Hindlimb muscle (tissue), 1 donor: ENCODE measurements at regions not wholly inside any gene's neighbourhood (a gene's known extent, or its start where the extent isn't known, plus 50 kb on each side); places are given as distances from the start of the nearest gene placed in this dataset.

Experiments used
- DNase-seq: peaks from one replicate; pipeline ENCODE4 v3.0.0-alpha.2; 2013

DNA sequence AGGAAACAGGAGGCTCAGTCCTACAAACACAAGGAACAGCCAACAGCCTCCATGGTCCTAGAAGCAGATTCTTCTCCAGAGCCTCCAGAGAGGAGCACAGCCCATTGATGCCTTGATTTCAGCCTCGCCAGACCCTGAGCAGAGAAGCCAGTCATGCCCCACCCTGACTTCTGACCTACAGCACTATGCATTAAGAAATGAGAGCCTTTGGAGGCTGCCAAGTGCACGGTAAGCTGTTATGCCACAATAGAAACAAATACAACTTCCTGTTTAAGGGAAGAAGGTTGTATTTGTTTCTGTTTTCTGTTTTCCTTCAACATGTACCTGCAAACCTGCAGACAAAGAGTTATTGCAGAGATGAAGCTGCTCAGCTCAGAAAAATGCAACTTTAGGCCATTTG lies 181.3 kb upstream of the AGAP1 start:
- no peak for DNase-seq

DNA sequence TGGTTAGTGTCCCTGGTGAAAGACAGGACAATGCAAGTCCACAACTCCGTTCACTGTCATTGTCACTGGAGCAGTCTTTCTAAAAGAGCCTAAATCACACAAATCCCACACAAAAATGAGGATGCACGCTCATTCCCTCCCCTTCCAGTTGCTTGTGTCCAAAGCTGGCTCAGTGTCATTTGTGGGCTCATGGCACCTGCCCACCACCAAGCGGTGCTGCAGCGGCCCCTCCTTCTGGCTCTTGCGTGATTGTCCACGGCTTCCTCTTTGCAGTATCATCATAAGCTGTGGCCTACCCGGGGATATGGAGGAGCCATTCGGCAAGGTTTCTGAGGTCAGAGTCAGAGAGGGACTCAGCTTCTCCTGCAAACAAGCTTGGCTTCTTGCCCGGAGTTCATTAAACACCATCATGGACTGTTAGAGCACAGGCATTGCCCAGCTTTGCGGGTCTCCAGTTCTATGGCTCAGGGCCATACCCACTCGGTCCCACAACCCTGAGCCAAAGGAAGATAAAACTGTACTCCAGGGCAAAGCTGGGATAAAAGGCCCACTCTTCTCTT lies 179.4 kb upstream of the AGAP1 start:
- DNase-seq: no peak

GRCh38 chr2:235319095-235319494 lies 174.7 kb upstream of the AGAP1 start:
- no peak for DNase-seq

- DNase-seq: no peak
Observed at GRCh38 chr2:235320326-235320725, 173.5 kb upstream of the AGAP1 start.

DNA sequence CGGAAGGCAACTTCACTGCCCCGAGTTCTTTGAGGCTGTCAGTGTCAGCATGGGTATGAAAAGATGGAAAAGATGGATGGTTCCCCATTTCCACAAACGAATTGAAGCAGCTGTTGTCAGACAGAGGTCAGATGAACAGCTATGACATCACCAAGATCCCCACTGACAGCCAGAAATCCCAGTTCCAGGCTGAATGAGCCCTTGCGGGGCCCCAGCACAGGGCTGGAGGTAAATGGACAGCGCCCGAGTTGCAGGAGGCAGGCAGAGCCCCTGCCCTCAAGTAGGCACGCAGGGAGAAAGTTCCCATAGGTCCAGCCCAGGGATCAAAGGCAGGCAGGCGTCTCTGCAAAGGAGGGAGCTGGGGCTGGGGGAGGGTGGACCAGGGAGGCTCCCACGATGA lies 169.5 kb upstream of the AGAP1 start:
- DNase-seq: no peak

GRCh38 chr2:235325151-235325550 lies 168.7 kb upstream of the AGAP1 start:
- no peak for DNase-seq

- no peak for DNase-seq
Observed at GRCh38 chr2:235328991-235329390, 164.9 kb upstream of the AGAP1 start.

- DNase-seq: no peak
Observed at GRCh38 chr2:235330775-235331451, 162.9 kb upstream of the AGAP1 start.

- DNase-seq: no peak
Observed at GRCh38 chr2:235332240-235332890, 161.5 kb upstream of the AGAP1 start.

DNA sequence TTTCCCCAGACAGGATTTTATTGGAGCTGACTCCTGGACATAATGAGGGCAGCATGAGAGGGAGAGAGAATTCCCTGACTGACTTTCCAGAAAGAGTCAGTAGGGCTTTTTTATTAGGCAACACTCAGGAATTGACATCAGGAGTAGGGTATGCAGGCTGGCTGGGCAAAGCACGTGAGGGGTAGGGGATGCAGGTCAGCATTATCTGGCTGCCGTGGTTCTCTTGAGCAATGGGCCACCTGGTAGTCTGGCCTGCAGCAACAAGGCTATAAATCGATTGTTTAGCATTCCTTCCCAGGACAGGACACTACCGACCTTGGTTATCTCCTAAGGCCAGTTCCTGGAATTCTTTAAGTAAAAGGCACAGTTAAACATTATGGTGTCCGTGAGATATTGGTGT lies 160.8 kb upstream of the AGAP1 start:
- no peak for DNase-seq

GRCh38 chr2:235334179-235334578 lies 159.7 kb upstream of the AGAP1 start:
- no peak for DNase-seq

- DNase-seq: no peak
Observed at GRCh38 chr2:235343156-235343774, 150.6 kb upstream of the AGAP1 start.

- no peak for DNase-seq
Observed at GRCh38 chr2:235343869-235344268, 150.0 kb upstream of the AGAP1 start.

- no peak for DNase-seq
Observed at GRCh38 chr2:235345745-235346144, 148.1 kb upstream of the AGAP1 start.

DNA sequence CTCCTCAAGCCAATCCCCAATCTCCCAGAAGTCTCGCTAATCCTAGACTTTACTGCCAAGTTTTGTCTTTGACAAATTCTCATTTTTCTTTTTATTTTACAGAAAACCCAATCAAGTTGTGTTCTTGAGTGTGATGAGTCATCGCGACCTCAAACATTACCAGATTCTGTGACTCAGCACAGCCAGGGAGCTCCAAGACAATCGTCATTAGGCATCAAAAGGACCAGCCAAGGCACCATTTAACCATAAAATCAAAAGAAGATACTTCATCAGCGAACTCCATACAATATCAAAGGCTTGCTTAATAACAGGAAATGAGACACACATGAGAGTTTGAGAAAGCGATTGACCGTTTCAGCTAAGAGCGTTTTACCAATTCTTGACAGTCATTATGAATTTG lies 146.2 kb upstream of the AGAP1 start:
- no peak for DNase-seq

GRCh38 chr2:235348329-235348728 lies 145.5 kb upstream of the AGAP1 start:
- DNase-seq: no peak

DNA sequence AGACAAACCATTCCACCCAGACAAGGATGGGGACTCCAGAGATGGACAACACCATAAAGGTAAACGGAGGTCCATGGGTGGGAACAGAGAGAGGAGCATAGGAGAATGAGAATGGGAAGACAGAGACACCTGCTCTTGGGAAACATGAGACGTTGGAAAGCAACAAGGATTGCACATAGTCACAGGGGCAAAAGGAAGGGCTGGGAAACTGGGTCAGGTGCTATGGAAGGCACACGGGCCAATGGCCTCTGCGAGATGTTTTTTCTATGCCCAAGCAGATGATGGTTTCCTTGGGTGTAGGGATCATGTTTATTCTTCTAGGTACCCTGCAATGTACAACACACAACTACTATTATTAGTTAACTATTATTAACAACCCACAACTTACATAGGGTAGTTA lies 143.6 kb upstream of the AGAP1 start:
- DNase-seq: no peak

DNA sequence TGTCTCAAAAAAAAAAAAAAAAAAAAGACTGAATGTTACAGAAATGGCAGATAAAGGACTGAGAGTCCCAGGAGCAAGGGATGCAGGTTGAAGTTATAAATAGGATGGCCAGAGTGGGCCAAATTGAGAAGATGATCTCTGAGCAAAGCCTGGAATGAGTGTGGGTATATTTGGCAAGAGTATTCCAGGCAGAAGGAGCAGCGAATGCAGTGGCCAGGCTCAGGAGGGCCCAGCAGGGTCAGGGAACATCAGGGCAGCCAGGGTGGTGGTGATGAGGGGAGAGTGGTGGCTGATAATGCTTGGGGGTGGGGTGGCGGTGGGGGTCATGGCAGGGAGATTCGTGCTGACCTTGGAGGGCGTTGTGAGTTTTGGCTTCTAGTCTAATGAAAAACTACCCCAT lies 141.3 kb upstream of the AGAP1 start:
- DNase-seq: no peak

DNA sequence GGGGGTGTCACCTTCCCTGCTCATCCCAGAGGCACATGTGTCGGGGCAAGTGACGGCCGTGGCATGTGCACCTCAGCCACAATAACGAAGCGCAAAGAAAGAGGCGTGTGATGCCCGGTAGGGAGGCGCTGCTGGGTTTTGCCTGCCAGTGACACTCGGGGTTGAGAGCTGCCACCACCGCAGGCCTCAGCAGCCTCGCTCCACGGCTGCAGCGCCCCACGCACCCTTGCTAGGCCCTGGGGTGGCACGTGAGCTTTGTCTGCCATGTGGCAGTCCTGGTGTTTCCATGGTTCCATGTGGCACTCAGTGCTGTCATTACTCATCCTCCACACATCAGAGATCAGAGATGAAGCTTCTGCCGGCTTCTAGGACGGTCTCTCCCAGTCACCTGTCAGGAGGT lies 136.0 kb upstream of the AGAP1 start:
- no peak for DNase-seq

DNA sequence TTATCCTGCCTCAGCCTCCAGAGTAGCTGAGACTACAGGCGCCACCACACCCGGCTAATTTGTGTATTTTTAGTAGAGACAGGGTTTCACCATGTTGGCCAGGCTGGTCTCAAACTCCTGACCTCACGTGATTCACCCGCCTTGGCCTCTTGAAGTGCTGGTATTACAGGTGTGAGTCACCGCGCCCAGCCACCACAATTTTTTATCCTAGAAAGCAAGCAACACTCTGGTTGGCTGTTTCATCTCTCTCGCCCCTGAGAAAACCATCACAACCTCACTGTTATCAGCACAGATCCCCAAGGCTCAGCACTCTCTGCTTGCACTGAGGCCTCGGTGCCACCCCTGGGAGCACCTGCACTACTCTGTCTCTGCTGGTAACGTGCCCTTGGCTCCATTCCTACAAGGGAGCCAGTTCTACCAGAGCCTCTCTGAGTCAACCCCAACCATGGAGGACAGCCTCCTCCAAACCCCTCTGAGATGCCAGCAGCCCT lies 134.8 kb upstream of the AGAP1 start:
- no peak for DNase-seq

DNA sequence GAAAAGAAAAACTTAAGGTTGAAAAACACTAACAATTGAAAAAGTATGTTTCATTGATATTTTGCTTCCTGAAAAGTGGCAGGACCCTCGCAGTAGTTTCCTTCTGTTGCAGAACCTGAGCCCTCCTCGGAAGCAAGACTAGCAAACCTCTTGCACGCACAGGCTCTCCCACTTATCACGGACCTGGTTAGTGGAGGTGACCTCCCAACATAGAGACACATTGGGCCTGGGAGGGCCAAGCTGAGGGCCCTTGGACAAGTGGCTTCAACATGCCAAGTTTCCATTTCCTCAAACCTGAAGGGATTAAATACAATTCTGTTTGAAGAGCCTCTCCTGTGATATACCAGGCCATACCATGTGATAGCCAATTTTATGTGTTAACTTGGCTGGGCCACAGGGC lies 133.4 kb upstream of the AGAP1 start:
- DNase-seq: no peak

DNA sequence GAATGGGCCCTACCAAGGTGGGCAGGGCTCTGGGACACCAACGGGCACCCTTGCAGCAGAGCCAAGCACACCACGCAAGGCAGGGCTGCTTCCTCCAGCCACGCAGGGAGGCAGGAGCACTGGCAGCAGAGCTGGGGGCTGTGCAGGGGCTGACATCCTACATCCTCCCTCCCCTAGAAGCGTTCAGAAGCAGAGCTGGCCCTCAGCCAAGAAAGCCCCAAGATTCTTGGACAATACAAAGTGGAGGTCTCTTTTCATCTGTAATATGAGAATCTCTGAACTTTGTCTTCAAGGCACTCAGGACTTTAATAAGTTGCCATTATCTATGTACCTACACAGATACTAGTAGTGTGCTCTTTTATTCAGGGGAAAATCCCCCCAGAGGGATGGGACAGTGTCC lies 128.1 kb upstream of the AGAP1 start:
- no peak for DNase-seq

DNA sequence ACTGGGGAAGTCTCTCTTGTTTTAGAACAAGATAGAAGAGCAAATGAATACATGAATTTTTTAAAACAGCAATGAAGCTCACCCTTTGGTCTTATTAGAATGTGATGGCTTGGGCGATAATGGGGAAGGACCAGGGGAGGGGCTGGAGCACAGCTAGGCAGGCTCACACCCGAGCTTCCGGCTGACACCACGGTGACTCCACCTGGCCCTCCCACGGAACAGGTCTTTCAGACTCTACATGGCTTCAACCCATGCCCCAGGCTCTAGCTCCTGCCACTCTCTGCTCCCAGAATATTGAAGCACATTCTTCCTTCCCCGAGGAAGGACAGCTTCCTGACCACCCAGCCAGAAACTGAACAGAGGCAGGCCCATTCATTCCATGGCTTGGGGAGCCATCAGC lies 127.5 kb upstream of the AGAP1 start:
- DNase-seq: no peak

DNA sequence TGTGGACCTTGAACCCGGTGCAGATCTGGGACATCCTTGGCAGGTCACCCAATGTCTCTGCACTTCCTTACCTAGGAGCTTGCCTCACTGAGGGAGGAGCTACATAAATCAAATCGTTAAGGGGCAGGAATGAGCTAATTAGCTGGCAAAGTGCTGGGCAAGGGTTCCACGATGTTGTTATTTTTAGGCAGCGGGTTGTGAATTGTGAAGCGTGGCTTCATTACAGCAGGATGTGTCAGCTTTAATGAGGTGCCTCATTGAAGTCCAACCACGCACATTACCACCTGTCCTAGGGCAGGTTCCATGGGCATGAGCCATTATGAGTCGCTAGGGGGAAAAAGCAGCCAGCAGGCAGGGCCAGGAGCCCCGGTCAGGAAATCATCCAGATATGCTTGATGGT lies 127.0 kb upstream of the AGAP1 start:
- no peak for DNase-seq
